DOHH2 (cell line): ENCODE measurements at regions not wholly inside any gene's neighbourhood (a gene's known extent, or its start where the extent isn't known, plus 50 kb on each side); places are given as distances from the start of the nearest gene placed in this dataset.

ENCODE experiments used
- H3F3A ChIP-seq: fragments of 200-600 bp; sonication (generic), shearing (Covaris generic); 2 replicates; pipeline ENCODE4 v1.6.0; 2016; ENCODE audit warnings: antibody characterized with exemption, mild to moderate bottlenecking; ENCODE audit not compliant: control insufficient read depth, insufficient read depth
- H3K27ac ChIP-seq: fragments of 200-600 bp; sonication (generic); 2 replicates; pipeline ENCODE4 v1.5.1; 2014; ENCODE audit warnings: low read depth, mild to moderate bottlenecking, low read length, moderate library complexity
- H3K27me3 ChIP-seq: fragments of 200-600 bp; sonication (generic); 2 replicates; pipeline ENCODE4 v1.6.1; 2014; ENCODE audit warnings: mild to moderate bottlenecking, low read length, mixed read lengths; ENCODE audit not compliant: control insufficient read depth
- H3K36me3 ChIP-seq: fragments of 200-600 bp; sonication (generic); 2 replicates; pipeline ENCODE4 v1.6.1; 2014; ENCODE audit warnings: mild to moderate bottlenecking, low read length, moderate library complexity, mixed read lengths; ENCODE audit not compliant: control insufficient read depth
- H3K4me1 ChIP-seq: fragments of 200-600 bp; sonication (generic); 2 replicates; pipeline ENCODE4 v1.6.1; 2014; ENCODE audit warnings: mild to moderate bottlenecking, low read length, mixed read lengths; ENCODE audit not compliant: control insufficient read depth
- H3K4me2 ChIP-seq: fragments of 200-600 bp; sonication (generic); 2 replicates; pipeline ENCODE4 v1.6.0; 2014; ENCODE audit warnings: mild to moderate bottlenecking, low read length, moderate library complexity
- H3K4me3 ChIP-seq: fragments of 200-600 bp; sonication (generic); 2 replicates; pipeline ENCODE4 v1.5.1; 2014; ENCODE audit warnings: mild to moderate bottlenecking, low read length, mixed read lengths
- H3K79me2 ChIP-seq: fragments of 200-600 bp; sonication (generic); 2 replicates; pipeline ENCODE4 v1.6.1; 2014; ENCODE audit warnings: mild to moderate bottlenecking, low read length, mixed read lengths; ENCODE audit not compliant: control insufficient read depth
- H3K9me2 ChIP-seq: fragments of 200-600 bp; sonication (generic); replicated peaks from 2 replicates; pipeline ENCODE4 v1.6.1; 2014; ENCODE audit warnings: mild to moderate bottlenecking, low read length, mixed read lengths; ENCODE audit not compliant: control insufficient read depth
- H3K9me3 ChIP-seq: fragments of 200-600 bp; sonication (generic); 2 replicates; pipeline ENCODE4 v1.6.1; 2014; ENCODE audit warnings: antibody characterized with exemption, low read length, mixed read lengths; ENCODE audit not compliant: control insufficient read depth, insufficient read depth
- H4K20me1 ChIP-seq: fragments of 200-600 bp; sonication (generic); 2 replicates; pipeline ENCODE4 v1.6.0; 2014; ENCODE audit warnings: low read depth, mild to moderate bottlenecking, antibody characterized with exemption, low read length, moderate library complexity; ENCODE audit not compliant: control insufficient read depth, insufficient read depth
- CTCF ChIP-seq: fragments of 200-600 bp; sonication (generic); IDR thresholded peaks from one replicate; pipeline ENCODE4 v1.5.1; 2014; ENCODE audit warnings: antibody characterized with exemption, mild to moderate bottlenecking, low read depth, low read length; ENCODE audit not compliant: poor library complexity, severe bottlenecking
- EZH2phosphoT487 ChIP-seq: fragments of 200-600 bp; sonication (generic); IDR thresholded peaks from 2 replicates; pipeline ENCODE4 v1.6.1; 2017; ENCODE audit warnings: borderline replicate concordance, mild to moderate bottlenecking, antibody characterized with exemption, low read length, moderate library complexity, mixed read lengths

- Histone ChIP-seq H3K9me3 (peaks cover 13% of the 10 kb centered on the region; the same call in 1 of the 2 replicates), H3K27me3 (no peaks in the 10 kb centered on the region), H3K4me1 (no peaks in the 10 kb centered on the region), H3K9me2 (no peaks in the 10 kb centered on the region), H3K79me2 (no peaks in the 10 kb centered on the region), H3F3A (no peaks in the 10 kb centered on the region), H3K27ac (no peak overlapping the region), H3K4me2 (no peak overlapping the region), H3K4me3 (no peak overlapping the region), H3K36me3 (no peaks in the 10 kb centered on the region), H4K20me1 (no peaks in the 10 kb centered on the region)
- TF ChIP-seq EZH2phosphoT487 (no peak), CTCF (no peak)
These were observed 1513.4 kb upstream of the AGA start for GRCh38 chr4:178955614-178956013.

GRCh38 chr4:178958725-178959440 lies 1516.6 kb upstream of the AGA start:
- Histone ChIP-seq H3K36me3 (no peaks in the 10 kb centered on the region), H3K9me2 (no peaks in the 10 kb centered on the region), H3K4me2 (no peak overlapping the region), H4K20me1 (no peaks in the 10 kb centered on the region), H3F3A (no peaks in the 10 kb centered on the region), H3K9me3 (peaks cover 4% of the 10 kb centered on the region; the same call in 1 of the 2 replicates), H3K4me1 (no peaks in the 10 kb centered on the region), H3K4me3 (no peak overlapping the region), H3K27ac (no peak overlapping the region), H3K79me2 (no peaks in the 10 kb centered on the region), H3K27me3 (no peaks in the 10 kb centered on the region)
- TF ChIP-seq EZH2phosphoT487 (no peak), CTCF (no peak)

GRCh38 chr4:178963446-178964045 lies 1521.3 kb upstream of the AGA start:
- no peak overlapping the region for H3K4me3 ChIP-seq
- H3K9me3 ChIP-seq: no peaks in the 10 kb centered on the region
- H4K20me1 ChIP-seq: no peaks in the 10 kb centered on the region
- no peaks in the 10 kb centered on the region for H3K9me2 ChIP-seq
- no peaks in the 10 kb centered on the region for H3F3A ChIP-seq
- no peak overlapping the region for H3K27ac ChIP-seq
- no peaks in the 10 kb centered on the region for H3K36me3 ChIP-seq
- no peaks in the 10 kb centered on the region for H3K4me1 ChIP-seq
- H3K79me2 ChIP-seq: no peaks in the 10 kb centered on the region
- no peak for TF ChIP-seq CTCF
- no peak for TF ChIP-seq EZH2phosphoT487
- no peak overlapping the region for H3K4me2 ChIP-seq
- no peaks in the 10 kb centered on the region for H3K27me3 ChIP-seq
